Esophagus muscularis mucosa (tissue), 3 donors: ENCODE measurements at regions not wholly inside any gene's neighbourhood (a gene's known extent, or its start where the extent isn't known, plus 50 kb on each side); places are given as distances from the start of the nearest gene placed in this dataset.

Source experiments
- POLR2A ChIP-seq: fragments of 450-650 bp; IDR thresholded peaks from one replicate; pipeline ENCODE4 v1.6.1; 2017; ENCODE audit warnings: antibody characterized with exemption, moderate library complexity, mild to moderate bottlenecking, low read depth
- POLR2AphosphoS5 ChIP-seq, 2 donors: sonication (generic); formaldehyde crosslinking; IDR thresholded peaks; one replicate each; pipeline ENCODE4 v1.6.1; 2017; ENCODE audit warnings: antibody characterized with exemption in 2 of 2
- TF ChIP-seq, protein P1 (sequence below), 3 experiments: fragments of 200-600 bp in 2 of 3; fragments of 450-650 bp in 1 of 3; sonication (generic) in 2 of 3; IDR thresholded peaks; one replicate each; pipeline ENCODE4 v1.5.1; 2017 to 2019; ENCODE audit warnings: antibody characterized with exemption in 3 of 3, mild to moderate bottlenecking in 2 of 3, moderate library complexity in 1 of 3

DNA sequence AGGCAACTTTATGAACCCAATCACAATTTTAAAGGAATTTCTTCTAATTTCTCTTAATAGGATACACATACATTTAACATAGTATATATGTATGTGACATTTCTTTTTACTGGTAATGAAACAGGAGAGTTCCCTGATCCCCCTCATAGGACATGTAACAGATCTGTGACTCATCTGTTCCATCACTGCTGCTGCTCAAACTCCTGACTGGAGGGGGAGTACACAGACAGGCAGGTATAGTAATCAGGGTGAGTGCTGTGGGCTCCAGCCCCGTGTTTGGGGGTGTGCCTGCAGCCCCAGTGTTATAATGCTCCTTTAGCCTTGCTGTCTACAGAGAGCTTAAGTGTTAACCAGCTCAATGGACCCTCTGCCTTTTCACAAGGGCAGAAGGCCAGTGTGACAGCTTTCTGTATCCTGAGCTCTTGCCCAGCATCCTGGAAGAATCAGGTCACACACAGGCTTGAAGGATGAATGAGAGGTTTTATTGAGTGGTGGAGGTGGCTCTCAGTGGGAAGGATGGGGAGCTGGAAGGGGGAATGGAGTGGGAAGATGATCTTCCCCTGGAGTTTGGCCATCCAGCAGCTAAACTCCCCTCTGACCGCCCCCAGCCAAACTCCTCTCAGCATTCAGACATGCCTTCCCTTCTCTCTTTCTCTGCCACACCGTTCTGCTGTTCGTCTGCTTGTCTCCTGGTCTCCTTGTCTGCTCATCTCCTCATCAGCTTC, 161.3 kb downstream of the ZNF608 start:
- TF ChIP-seq, protein P1, sequence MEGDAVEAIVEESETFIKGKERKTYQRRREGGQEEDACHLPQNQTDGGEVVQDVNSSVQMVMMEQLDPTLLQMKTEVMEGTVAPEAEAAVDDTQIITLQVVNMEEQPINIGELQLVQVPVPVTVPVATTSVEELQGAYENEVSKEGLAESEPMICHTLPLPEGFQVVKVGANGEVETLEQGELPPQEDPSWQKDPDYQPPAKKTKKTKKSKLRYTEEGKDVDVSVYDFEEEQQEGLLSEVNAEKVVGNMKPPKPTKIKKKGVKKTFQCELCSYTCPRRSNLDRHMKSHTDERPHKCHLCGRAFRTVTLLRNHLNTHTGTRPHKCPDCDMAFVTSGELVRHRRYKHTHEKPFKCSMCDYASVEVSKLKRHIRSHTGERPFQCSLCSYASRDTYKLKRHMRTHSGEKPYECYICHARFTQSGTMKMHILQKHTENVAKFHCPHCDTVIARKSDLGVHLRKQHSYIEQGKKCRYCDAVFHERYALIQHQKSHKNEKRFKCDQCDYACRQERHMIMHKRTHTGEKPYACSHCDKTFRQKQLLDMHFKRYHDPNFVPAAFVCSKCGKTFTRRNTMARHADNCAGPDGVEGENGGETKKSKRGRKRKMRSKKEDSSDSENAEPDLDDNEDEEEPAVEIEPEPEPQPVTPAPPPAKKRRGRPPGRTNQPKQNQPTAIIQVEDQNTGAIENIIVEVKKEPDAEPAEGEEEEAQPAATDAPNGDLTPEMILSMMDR (IDR thresholded peaks at IDR 0.05), result no peak
- TF ChIP-seq POLR2AphosphoS5 (IDR thresholded peaks at IDR 0.05) (no peak), POLR2A (no peak)
